ENCODE measurements at regions not wholly inside any gene's neighbourhood (a gene's known extent, or its start where the extent isn't known, plus 50 kb on each side); places are given as distances from the start of the nearest gene placed in this dataset.
"Not testable (repeated sequence)": the region's sequence is repeated elsewhere in the genome, so short reads cannot be mapped to it uniquely, and the experiment has no call there.

- no peak for DNase-seq
Observed at GRCh38 chr7:124208173-124208572, 175.3 kb upstream of the TMEM229A start.

- DNase-seq = no peak
Observed at GRCh38 chr7:124205526-124205925, 172.7 kb upstream of the TMEM229A start.

GRCh38 chr7:124202546-124202945 is 169.7 kb upstream of the TMEM229A start:
- no peak for DNase-seq

- DNase-seq = no peak
Observed at GRCh38 chr7:124201768-124202349, 169.0 kb upstream of the TMEM229A start.

- no peak for DNase-seq
Observed at GRCh38 chr7:124196519-124196918, 163.7 kb upstream of the TMEM229A start.

GRCh38 chr7:124192885-124193284 is 160.0 kb upstream of the TMEM229A start:
- no peak for DNase-seq

GRCh38 chr7:124191713-124192112 is 158.8 kb upstream of the TMEM229A start:
- no peak for DNase-seq

GRCh38 chr7:124191030-124191429 is 158.2 kb upstream of the TMEM229A start:
- no peak for DNase-seq

- DNase-seq = no peak
Observed at GRCh38 chr7:124188576-124188975, 155.7 kb upstream of the TMEM229A start.

- no peak for DNase-seq
Observed at GRCh38 chr7:124187962-124188361, 155.1 kb upstream of the TMEM229A start.

GRCh38 chr7:124183649-124184048 is 150.8 kb upstream of the TMEM229A start:
- DNase-seq = no peak

- no peak for DNase-seq
Observed at GRCh38 chr7:124179641-124180040, 146.8 kb upstream of the TMEM229A start.

- no peak for DNase-seq
Observed at GRCh38 chr7:124177891-124178290, 145.0 kb upstream of the TMEM229A start.

- not testable (repeated sequence) for DNase-seq
Observed at GRCh38 chr7:124171812-124172211, 138.9 kb upstream of the TMEM229A start.

- DNase-seq = peak; percentile 9
Observed at GRCh38 chr7:124171068-124171467, 138.2 kb upstream of the TMEM229A start.

GRCh38 chr7:124168616-124169015 is 135.7 kb upstream of the TMEM229A start:
- DNase-seq = no peak

GRCh38 chr7:124162667-124163066 is 129.8 kb upstream of the TMEM229A start:
- DNase-seq = no peak

- peak; percentile 49 for DNase-seq
Observed at GRCh38 chr7:124155432-124156022, 122.7 kb upstream of the TMEM229A start.

- DNase-seq = peak; percentile 2
Observed at GRCh38 chr7:124152859-124153692, 120.2 kb upstream of the TMEM229A start.

GRCh38 chr7:124137664-124138063 is 104.8 kb upstream of the TMEM229A start:
- no peak for DNase-seq

GRCh38 chr7:124124201-124124600 is 91.3 kb upstream of the TMEM229A start:
- DNase-seq = no peak

GRCh38 chr7:124120911-124121310 is 88.0 kb upstream of the TMEM229A start:
- DNase-seq = no peak

GRCh38 chr7:124113045-124113444 is 80.2 kb upstream of the TMEM229A start:
- DNase-seq = no peak

- DNase-seq = no peak
Observed at GRCh38 chr7:124106575-124106974, 73.7 kb upstream of the TMEM229A start.
